Gastrocnemius medialis (tissue), 4 donors: ENCODE measurements at regions not wholly inside any gene's neighbourhood (a gene's known extent, or its start where the extent isn't known, plus 50 kb on each side); places are given as distances from the start of the nearest gene placed in this dataset.

Experiments used
- ATAC-seq, 2 donors: fragments of 150-250 bp; one replicate each; pipeline ENCODE4 v1.9.1; 2016
- DNase-seq, 2 donors: peaks; one replicate each; pipeline ENCODE4 v3.0.0-alpha.2; 2019
- H3K27ac ChIP-seq, 4 donors: fragments of 200-600 bp; sonication (generic); 1 replicate in 1 of 4; 2 replicates in 3 of 4; pipeline ENCODE4 v1.5.1; 2016 to 2018; ENCODE audit warnings: mild to moderate bottlenecking in 2 of 4, moderate library complexity in 1 of 4
- H3K27me3 ChIP-seq, 3 donors: fragments of 200-600 bp; sonication (generic) in 2 of 3; 1 replicate in 1 of 3; 2 replicates in 2 of 3; pipeline versions ENCODE4 v1.5.1 to v1.6.0; 2016 to 2019; ENCODE audit warnings: mild to moderate bottlenecking in 1 of 3, moderate library complexity in 1 of 3
- H3K36me3 ChIP-seq, 2 donors: fragments of 200-600 bp; sonication (generic) in 1 of 2; one replicate each; pipeline ENCODE4 v1.5.1; 2017 to 2018
- H3K4me1 ChIP-seq, 2 donors: fragments of 200-600 bp; sonication (generic) in 1 of 2; one replicate each; pipeline ENCODE4 v1.5.1; 2016 to 2017; ENCODE audit warnings: mild to moderate bottlenecking in 2 of 2
- H3K4me3 ChIP-seq, 4 donors: fragments of 200-600 bp; sonication (generic) in 3 of 4; 1 replicate in 1 of 4; 2 replicates in 3 of 4; pipeline ENCODE4 v1.5.1; 2016 to 2019; ENCODE audit warnings: mild to moderate bottlenecking in 2 of 4
- H3K9me3 ChIP-seq, 3 donors: fragments of 200-600 bp; sonication (generic) in 2 of 3; 1 replicate in 1 of 3; 2 replicates in 2 of 3; pipeline ENCODE4 v1.5.1; 2016 to 2019
- POLR2A ChIP-seq, 2 donors: fragments of 450-650 bp; IDR thresholded peaks; one replicate each; pipeline ENCODE4 v1.6.1; 2017; ENCODE audit warnings: antibody characterized with exemption in 2 of 2, mild to moderate bottlenecking in 2 of 2, moderate library complexity in 2 of 2
- in situ Hi-C, 4 donors: fragments of 200-750 bp; cut with MboI; loops; one replicate each; pipeline versions ENCODE4 v1.15.0 to v1.8.0; 2017; ENCODE audit warnings: low sequenced_read_pairs in 4 of 4
- intact Hi-C: fragments of 100-400 bp; cut with DNase I; formaldehyde crosslinking; loops from one replicate; pipeline ENCODE4 v1.15.1; 2023; ENCODE audit warnings: low total_unique reads
- TF ChIP-seq, protein P1 (sequence below), 5 experiments: fragments of 450-650 bp in 3 of 5; fragments of 200-600 bp in 2 of 5; sonication (generic) in 2 of 5; IDR thresholded peaks in 4 of 5; conservative IDR thresholded peaks in 1 of 5; 1 replicate in 4 of 5; 2 replicates in 1 of 5; pipeline ENCODE4 v1.5.1; 2016 to 2019; ENCODE audit warnings: antibody characterized with exemption in 5 of 5, mild to moderate bottlenecking in 3 of 5, moderate library complexity in 3 of 5

DNA sequence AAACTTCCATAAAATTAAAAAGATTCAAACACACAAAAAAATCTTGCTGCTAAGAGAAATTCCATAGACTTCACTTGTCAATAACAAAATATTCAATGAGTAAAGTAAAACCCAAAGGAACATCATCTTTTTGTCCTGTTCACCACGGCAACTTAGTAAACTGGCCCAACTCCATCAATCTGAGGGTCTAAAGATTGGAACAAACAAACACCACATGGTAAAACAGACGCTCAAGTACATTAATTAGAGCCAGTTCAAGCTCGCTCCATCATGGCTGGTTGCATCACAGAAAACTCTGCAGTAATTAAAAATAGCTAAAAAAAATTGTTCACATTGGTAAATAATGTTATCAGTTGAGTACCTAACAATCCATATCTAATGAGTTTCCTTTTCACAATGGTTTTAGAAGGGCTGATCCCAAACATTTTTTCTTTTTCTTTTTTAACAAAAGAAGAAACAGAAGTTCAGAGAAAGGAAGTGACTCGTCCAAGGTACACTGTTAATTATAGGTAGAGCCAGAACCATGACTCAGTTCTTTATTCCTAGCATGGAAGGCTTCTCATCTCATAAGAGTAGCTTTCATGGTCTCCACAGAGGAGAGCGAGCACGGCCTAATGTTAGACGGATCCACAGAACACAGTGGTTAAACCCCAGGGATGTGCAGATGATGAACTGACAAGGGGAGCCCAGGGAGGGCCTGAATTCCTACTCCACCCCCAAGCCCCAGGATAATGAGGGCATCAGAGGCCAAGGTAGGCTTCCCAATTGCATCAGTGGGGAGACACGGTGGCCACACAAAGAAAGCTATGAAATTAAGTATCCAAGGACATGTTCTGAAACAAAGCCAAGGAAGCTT, 79.2 kb upstream of the ARHGEF3 start:
- DNase-seq (no peak), ATAC-seq (no peak)
- Histone ChIP-seq H3K4me3 (no peak overlapping the region), H3K9me3 (no peaks in the 10 kb centered on the region), H3K27ac (no peak overlapping the region), H3K27me3 (no peaks in the 10 kb centered on the region), H3K4me1 (peaks cover 0 to 9% of the 10 kb centered on the region in 2 donors), H3K36me3 (no peaks in the 10 kb centered on the region)
- intact Hi-C loops = no loop called here
- in situ Hi-C loops = no loop called here
- no peak for TF ChIP-seq POLR2A (IDR thresholded peaks at IDR 0.05)
- TF ChIP-seq, protein P1, sequence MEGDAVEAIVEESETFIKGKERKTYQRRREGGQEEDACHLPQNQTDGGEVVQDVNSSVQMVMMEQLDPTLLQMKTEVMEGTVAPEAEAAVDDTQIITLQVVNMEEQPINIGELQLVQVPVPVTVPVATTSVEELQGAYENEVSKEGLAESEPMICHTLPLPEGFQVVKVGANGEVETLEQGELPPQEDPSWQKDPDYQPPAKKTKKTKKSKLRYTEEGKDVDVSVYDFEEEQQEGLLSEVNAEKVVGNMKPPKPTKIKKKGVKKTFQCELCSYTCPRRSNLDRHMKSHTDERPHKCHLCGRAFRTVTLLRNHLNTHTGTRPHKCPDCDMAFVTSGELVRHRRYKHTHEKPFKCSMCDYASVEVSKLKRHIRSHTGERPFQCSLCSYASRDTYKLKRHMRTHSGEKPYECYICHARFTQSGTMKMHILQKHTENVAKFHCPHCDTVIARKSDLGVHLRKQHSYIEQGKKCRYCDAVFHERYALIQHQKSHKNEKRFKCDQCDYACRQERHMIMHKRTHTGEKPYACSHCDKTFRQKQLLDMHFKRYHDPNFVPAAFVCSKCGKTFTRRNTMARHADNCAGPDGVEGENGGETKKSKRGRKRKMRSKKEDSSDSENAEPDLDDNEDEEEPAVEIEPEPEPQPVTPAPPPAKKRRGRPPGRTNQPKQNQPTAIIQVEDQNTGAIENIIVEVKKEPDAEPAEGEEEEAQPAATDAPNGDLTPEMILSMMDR (IDR thresholded peaks at IDR 0.05 in 4 of 5, conservative IDR thresholded peaks at IDR 0.05 in 1 of 5) = no peak

DNA sequence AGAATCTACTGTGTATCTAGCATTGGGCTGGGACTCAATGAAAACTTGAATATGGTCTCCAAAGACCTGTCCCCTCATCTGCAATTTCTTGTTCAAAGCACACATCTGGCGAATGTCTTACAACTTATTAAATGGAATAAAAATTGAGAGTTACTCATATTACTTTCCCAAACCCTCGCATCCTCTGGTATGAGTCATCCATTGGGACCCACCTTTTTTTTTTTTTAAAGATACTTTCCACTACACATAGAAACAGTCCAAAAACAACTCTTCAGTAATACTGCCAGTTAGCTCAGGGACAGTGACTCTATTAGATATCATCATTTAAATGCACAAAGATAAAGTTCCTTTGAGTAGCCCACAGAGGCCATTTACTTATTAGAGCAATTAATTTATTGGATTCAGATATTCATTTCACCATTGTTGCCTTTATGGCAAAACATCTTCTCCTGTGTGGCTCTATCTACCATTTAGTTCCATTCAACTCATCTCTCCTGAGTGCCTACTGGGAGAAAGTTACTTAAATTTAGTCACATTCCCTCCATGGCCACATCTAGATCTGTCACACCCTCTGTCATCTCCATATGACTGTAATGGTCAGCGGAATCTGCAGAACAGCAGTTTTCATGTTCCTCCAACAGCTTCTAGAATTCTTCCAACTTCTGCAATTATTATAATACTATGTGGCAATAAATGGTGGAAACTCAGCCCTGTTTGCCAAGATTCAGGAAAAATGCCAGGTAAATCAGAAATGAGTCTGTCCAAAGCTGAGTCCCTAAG, 77.9 kb upstream of the ARHGEF3 start:
- H3K4me3 ChIP-seq = no peak overlapping the region
- no peaks in the 10 kb centered on the region for H3K9me3 ChIP-seq
- TF ChIP-seq, protein P1 (IDR thresholded peaks at IDR 0.05 in 4 of 5, conservative IDR thresholded peaks at IDR 0.05 in 1 of 5) = no peak
- TF ChIP-seq POLR2A (IDR thresholded peaks at IDR 0.05) = no peak
- H3K27me3 ChIP-seq = no peaks in the 10 kb centered on the region
- H3K4me1 ChIP-seq = peaks cover 0 to 4% of the 10 kb centered on the region in 2 donors
- intact Hi-C loops = no loop called here
- in situ Hi-C loops = no loop called here
- H3K36me3 ChIP-seq = no peaks in the 10 kb centered on the region
- ATAC-seq = no peak
- H3K27ac ChIP-seq = no peak overlapping the region
- DNase-seq = no peak

DNA sequence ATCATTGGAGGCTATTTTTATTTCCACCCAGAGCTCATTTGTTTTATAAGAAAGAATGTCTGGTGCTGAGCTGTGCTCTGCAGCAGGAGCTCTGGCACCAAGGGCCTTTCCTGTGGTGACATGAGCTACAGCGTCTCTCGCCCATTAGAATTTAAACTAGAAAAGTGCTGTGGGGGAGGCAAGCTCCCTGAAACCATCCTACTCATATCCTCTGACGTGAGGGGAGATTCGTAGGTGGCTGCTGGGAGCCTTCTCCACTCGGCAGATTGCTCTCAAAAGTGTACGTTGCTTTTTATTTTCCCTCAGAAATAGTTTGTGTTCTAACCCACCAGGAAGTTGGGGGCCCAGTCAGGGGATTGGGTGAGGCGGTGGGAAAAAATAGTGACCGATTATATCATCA, 76.3 kb upstream of the ARHGEF3 start:
- intact Hi-C loops = no loop called here
- Histone ChIP-seq H3K4me1 (peaks cover 0 to 4% of the 10 kb centered on the region in 2 donors), H3K9me3 (no peaks in the 10 kb centered on the region), H3K27ac (no peak overlapping the region), H3K4me3 (no peak overlapping the region), H3K36me3 (no peaks in the 10 kb centered on the region), H3K27me3 (no peaks in the 10 kb centered on the region)
- DNase-seq = no peak
- ATAC-seq = no peak
- TF ChIP-seq POLR2A (IDR thresholded peaks at IDR 0.05) = no peak
- TF ChIP-seq, protein P1 (IDR thresholded peaks at IDR 0.05 in 4 of 5, conservative IDR thresholded peaks at IDR 0.05 in 1 of 5) = no peak
- in situ Hi-C loops = no loop called here

DNA sequence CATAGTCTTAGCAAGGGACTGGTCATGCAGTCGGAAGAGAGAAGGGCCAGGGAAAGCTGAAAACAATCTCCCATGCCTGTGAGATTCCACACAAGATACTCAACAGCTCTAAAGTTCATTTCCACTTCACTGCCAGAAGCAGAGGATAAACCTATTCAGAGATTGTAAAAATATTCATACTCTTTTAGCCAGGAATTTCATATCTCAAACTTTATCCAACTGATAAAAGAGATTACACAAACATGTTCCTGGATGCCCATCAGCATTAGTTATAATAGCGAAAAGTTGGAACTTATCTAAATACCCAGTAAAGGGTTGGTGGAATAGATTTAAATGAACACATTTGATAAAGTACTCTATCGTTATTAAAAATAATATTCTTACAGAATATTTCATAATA, 75.2 kb upstream of the ARHGEF3 start:
- intact Hi-C loops (no loop called here), in situ Hi-C loops (no loop called here)
- DNase-seq (no peak), ATAC-seq (no peak)
- Histone ChIP-seq H3K27ac (no peak overlapping the region), H3K27me3 (no peaks in the 10 kb centered on the region), H3K4me3 (no peak overlapping the region), H3K9me3 (no peaks in the 10 kb centered on the region), H3K36me3 (no peaks in the 10 kb centered on the region), H3K4me1 (peaks cover 0 to 4% of the 10 kb centered on the region in 2 donors)
- TF ChIP-seq, protein P1 (IDR thresholded peaks at IDR 0.05 in 4 of 5, conservative IDR thresholded peaks at IDR 0.05 in 1 of 5) = no peak
- TF ChIP-seq POLR2A (IDR thresholded peaks at IDR 0.05) = no peak
